IMR-90 (cell line): ENCODE measurements at regions not wholly inside any gene's neighbourhood (a gene's known extent, or its start where the extent isn't known, plus 50 kb on each side); places are given as distances from the start of the nearest gene placed in this dataset.

ENCODE experiments used
- ATAC-seq: fragments of 200-7000 bp; cut with Tn5 transposase; 2 replicates; pipeline ENCODE4 v1.9.1; 2020; ENCODE audit warnings: low read depth, mild to moderate bottlenecking, moderate library complexity
- BruUV-seq: library from RNA; stranded (reverse); fragments of 400-500 nt; replicated peaks from 2 replicates; lab custom pipeline; 2021; lab: Mats Ljungman, UMichigan
- CTCF ChIA-PET: fragments of 300-600 bp; formaldehyde crosslinking; extraction: SDS; loops from one replicate; lab custom pipeline; 2021; ENCODE audit warnings: antibody characterized with exemption; lab: Yijun Ruan, JAX
- POLR2A ChIA-PET: fragments of 300-600 bp; sonication (Branson Sonifier 250); formaldehyde crosslinking; loops from one replicate; lab custom pipeline; 2022; ENCODE audit warnings: antibody characterized with exemption; ENCODE audit not compliant: unreplicated experiment; lab: Charles Lee
- DNase-seq: peaks from one replicate; pipeline ENCODE4 v3.0.0; 2013
- H2AFZ ChIP-seq: replicated peaks from 2 replicates; pipeline ENCODE3; 2013; ENCODE audit warnings: low read length, mild to moderate bottlenecking; ENCODE audit not compliant: poor library complexity
- H2AK5ac ChIP-seq: 2 replicates; pipeline ENCODE4 v1.6.1; 2013; ENCODE audit warnings: low read depth, low read length, inconsistent platforms
- H2AK9ac ChIP-seq: replicated peaks from 2 replicates; pipeline ENCODE3; 2013; ENCODE audit warnings: mild to moderate bottlenecking, low read depth, low read length, moderate library complexity; ENCODE audit not compliant: poor library complexity
- H2BK120ac ChIP-seq: 2 replicates; pipeline ENCODE4 v1.6.1; 2013; ENCODE audit warnings: low read depth, low read length, inconsistent platforms
- H2BK15ac ChIP-seq: 3 replicates; pipeline ENCODE4 v1.6.1; 2013; ENCODE audit warnings: low read depth, low read length, inconsistent platforms
- H2BK20ac ChIP-seq: 2 replicates; pipeline ENCODE4 v1.6.1; 2013; ENCODE audit warnings: low read depth, mild to moderate bottlenecking, inconsistent platforms, low read length, moderate library complexity
- H2BK5ac ChIP-seq: 2 replicates; pipeline ENCODE4 v1.6.1; 2013; ENCODE audit warnings: mild to moderate bottlenecking, low read depth, low read length, inconsistent platforms; ENCODE audit not compliant: poor library complexity, severe bottlenecking
- H3K14ac ChIP-seq: replicated peaks from 2 replicates; pipeline ENCODE4 v1.6.1; 2013; ENCODE audit warnings: low read depth, low read length, inconsistent platforms
- H3K18ac ChIP-seq: 2 replicates; pipeline ENCODE4 v1.6.1; 2013; ENCODE audit warnings: low read depth, low read length, control low read depth
- H3K23ac ChIP-seq: 2 replicates; pipeline ENCODE4 v1.6.1; 2013; ENCODE audit warnings: low read depth, low read length, inconsistent platforms
- H3K27ac ChIP-seq: 2 replicates; pipeline ENCODE4 v1.5.1; 2013; ENCODE audit warnings: mild to moderate bottlenecking, control low read depth, low read length; ENCODE audit not compliant: insufficient read depth
- H3K27me3 ChIP-seq: 2 replicates; pipeline ENCODE4 v1.6.1; 2013; ENCODE audit warnings: low read length; ENCODE audit not compliant: control insufficient read depth, insufficient read depth
- H3K36me3 ChIP-seq: 2 replicates; pipeline ENCODE4 v1.6.1; 2013; ENCODE audit warnings: low read length, mixed read lengths; ENCODE audit not compliant: control insufficient read depth, insufficient read depth
- H3K4ac ChIP-seq: 2 replicates; pipeline ENCODE4 v1.6.1; 2013; ENCODE audit warnings: low read depth, low read length, inconsistent platforms
- H3K4me1 ChIP-seq: 2 replicates; pipeline ENCODE4 v1.6.1; 2013; ENCODE audit warnings: low read length, mixed read lengths; ENCODE audit not compliant: control insufficient read depth, insufficient read depth
- H3K4me2 ChIP-seq: 2 replicates; pipeline ENCODE4 v1.6.1; 2013; ENCODE audit warnings: low read depth, mild to moderate bottlenecking, control low read depth, low read length, moderate library complexity
- H3K4me3 ChIP-seq: 2 replicates; pipeline ENCODE4 v1.5.1; 2013; ENCODE audit warnings: low read depth, mild to moderate bottlenecking, control low read depth, low read length, moderate library complexity; ENCODE audit not compliant: insufficient read depth
- H3K56ac ChIP-seq: 2 replicates; pipeline ENCODE4 v1.6.1; 2013; ENCODE audit warnings: low read length, inconsistent platforms; ENCODE audit not compliant: insufficient read depth; ENCODE audit errors: extremely low read depth
- H3K79me1 ChIP-seq, 2 experiments: 2 replicates each; pipeline ENCODE4 v1.6.1; 2013; ENCODE audit warnings: low read length in 2 of 2, inconsistent platforms in 1 of 2, low read depth in 1 of 2
- H3K9ac ChIP-seq: 2 replicates; pipeline ENCODE4 v1.6.1; 2013; ENCODE audit warnings: low read depth, low read length, control low read depth
- H3K9me1 ChIP-seq: 2 replicates; pipeline ENCODE4 v1.6.1; 2013; ENCODE audit warnings: low read length, inconsistent platforms; ENCODE audit not compliant: insufficient read depth
- H3K9me3 ChIP-seq: 2 replicates; pipeline ENCODE4 v1.6.1; 2013; ENCODE audit warnings: low read length; ENCODE audit not compliant: control insufficient read depth, insufficient read depth
- H4K20me1 ChIP-seq: 2 replicates; pipeline ENCODE4 v1.6.1; 2013; ENCODE audit warnings: low read length, inconsistent platforms; ENCODE audit not compliant: insufficient read depth
- H4K5ac ChIP-seq: 2 replicates; pipeline ENCODE4 v1.6.1; 2013; ENCODE audit warnings: mild to moderate bottlenecking, low read depth, low read length, control low read depth
- H4K8ac ChIP-seq, 2 experiments: 2 replicates each; pipeline ENCODE4 v1.6.1; 2013; ENCODE audit warnings: low read depth in 2 of 2, low read length in 2 of 2, control low read depth in 1 of 2, inconsistent platforms in 1 of 2
- H4K91ac ChIP-seq: 2 replicates; pipeline ENCODE4 v1.6.1; 2013; ENCODE audit warnings: low read depth, low read length, inconsistent platforms; ENCODE audit not compliant: insufficient read depth
- BHLHE40 ChIP-seq: fragments of 150-350 bp; IDR thresholded peaks from 2 replicates; pipeline ENCODE4 v1.6.1; 2016; ENCODE audit warnings: mild to moderate bottlenecking, low read depth, low read length
- CEBPB ChIP-seq: IDR thresholded peaks from 2 replicates; pipeline ENCODE4 v1.6.1; 2012; ENCODE audit warnings: low read depth, low read length, improper control_type of control experiment
- CHD1 ChIP-seq: IDR thresholded peaks from 2 replicates; pipeline ENCODE4 v1.6.1; 2012; ENCODE audit warnings: low read depth, low read length, improper control_type of control experiment
- CTCF ChIP-seq: conservative IDR thresholded peaks from 2 replicates; pipeline ENCODE4 v1.5.1; 2012; ENCODE audit warnings: mild to moderate bottlenecking, low read depth, low read length, improper control_type of control experiment
- FOS ChIP-seq: fragments of 150-350 bp; IDR thresholded peaks from 2 replicates; pipeline ENCODE4 v1.6.1; 2016; ENCODE audit warnings: low read depth, low read length
- MAFK ChIP-seq: IDR thresholded peaks from 2 replicates; pipeline ENCODE4 v1.6.1; 2012; ENCODE audit warnings: low read depth, low read length, improper control_type of control experiment
- MAZ ChIP-seq: IDR thresholded peaks from 2 replicates; pipeline ENCODE4 v1.6.1; 2012; ENCODE audit warnings: low read depth, mild to moderate bottlenecking, low read length, improper control_type of control experiment, moderate library complexity, borderline replicate concordance
- MXI1 ChIP-seq: IDR thresholded peaks from 2 replicates; pipeline ENCODE4 v1.6.1; 2012; ENCODE audit warnings: low read depth, mild to moderate bottlenecking, low read length, moderate library complexity, borderline replicate concordance
- NFE2L2 ChIP-seq: fragments of 150-350 bp; IDR thresholded peaks from 2 replicates; pipeline ENCODE4 v1.6.1; 2016; ENCODE audit warnings: low read depth, mild to moderate bottlenecking, low read length
- POLR2A ChIP-seq: IDR thresholded peaks from 2 replicates; pipeline ENCODE4 v1.6.1; 2012; ENCODE audit warnings: mild to moderate bottlenecking, low read depth, low read length
- RAD21 ChIP-seq: IDR thresholded peaks from 2 replicates; pipeline ENCODE4 v1.6.1; 2012; ENCODE audit warnings: low read length, improper control_type of control experiment
- RCOR1 ChIP-seq: IDR thresholded peaks from 2 replicates; pipeline ENCODE4 v1.6.1; 2012; ENCODE audit warnings: mild to moderate bottlenecking, low read length, improper control_type of control experiment; ENCODE audit not compliant: insufficient replicate concordance
- RFX5 ChIP-seq: IDR thresholded peaks from 2 replicates; pipeline ENCODE4 v1.8.0; 2012; ENCODE audit warnings: low read depth, mild to moderate bottlenecking, low read length, moderate library complexity
- SMC3 ChIP-seq: fragments of 150-350 bp; IDR thresholded peaks from 2 replicates; pipeline ENCODE4 v1.6.1; 2016; ENCODE audit warnings: low read depth, mild to moderate bottlenecking, antibody characterized with exemption, low read length, moderate library complexity
- WGBS, 2 experiments: methylation state at CpG; one replicate each; pipeline versions ENCODE4 v1.1.5 to v1.1.7; 2013; ENCODE audit warnings: missing lambda C conversion rate in 2 of 2; ENCODE audit not compliant: insufficient read length in 1 of 2; ENCODE audit errors: extremely low coverage in 2 of 2; 5-methylcytosine and 5-hydroxymethylcytosine counted together
- dilution Hi-C: fragments of 300-500 bp; cut with HindIII; formaldehyde crosslinking; loops from one replicate; pipeline ENCODE4 v1.14.3; 2018; ENCODE audit warnings: low sequenced_read_pairs; ENCODE audit not compliant: unreplicated experiment
- in situ Hi-C: fragments of 300-500 bp; cut with MboI; formaldehyde crosslinking; loops from 3 replicates; pipeline ENCODE4 v1.14.3; 2019; ENCODE audit warnings: low sequenced_read_pairs, inconsistent platforms, mixed read lengths
- intact Hi-C: fragments of 100-400 bp; cut with micrococcal nuclease; formaldehyde crosslinking; loops from 2 replicates; pipeline ENCODE4 v1.10.0; 2022
- TF ChIP-seq, protein P1 (sequence below): fragments of 150-350 bp; IDR thresholded peaks from 2 replicates; pipeline ENCODE4 v1.6.1; 2016; ENCODE audit warnings: low read depth, mild to moderate bottlenecking, low read length, moderate library complexity, borderline replicate concordance
- TF ChIP-seq, protein P2 (sequence below): fragments of 150-350 bp; IDR thresholded peaks from 2 replicates; pipeline ENCODE4 v1.6.1; 2017; ENCODE audit warnings: mild to moderate bottlenecking, antibody characterized with exemption, low read length, low read depth

DNA sequence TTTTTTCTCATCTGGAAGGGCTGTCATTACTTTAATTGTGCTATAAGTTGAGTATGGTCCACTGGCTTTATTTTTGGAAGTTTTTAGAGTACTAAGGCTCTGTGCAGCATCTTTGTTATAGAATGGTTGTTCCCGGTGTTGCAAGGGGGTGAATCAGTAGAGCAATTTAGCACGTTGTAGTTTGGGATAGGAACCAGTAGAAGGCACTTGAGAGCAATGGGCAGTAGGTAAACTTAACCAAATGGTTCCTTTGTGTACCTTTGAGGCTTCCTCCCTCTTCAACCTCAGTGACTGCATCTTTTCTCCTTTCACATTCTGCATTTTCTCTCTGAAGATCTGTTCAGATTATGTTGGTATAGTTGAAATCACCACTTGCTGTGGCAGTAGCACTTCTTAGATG is 238.2 kb upstream of the SYT4 start:
- no peak overlapping the region for H2BK15ac ChIP-seq
- WGBS, 2 experiments, result no CpG with 5 or more reads among the region's 2 CpGs
- TF ChIP-seq CHD1 (no peak), BHLHE40 (no peak), CTCF (no peak), RAD21 (no peak), SMC3 (no peak), MXI1 (no peak), RFX5 (no peak), MAFK (no peak), CEBPB (no peak), MAZ (no peak), FOS (no peak), RCOR1 (no peak), POLR2A (no peak), NFE2L2 (no peak)
- TF ChIP-seq, protein P1, sequence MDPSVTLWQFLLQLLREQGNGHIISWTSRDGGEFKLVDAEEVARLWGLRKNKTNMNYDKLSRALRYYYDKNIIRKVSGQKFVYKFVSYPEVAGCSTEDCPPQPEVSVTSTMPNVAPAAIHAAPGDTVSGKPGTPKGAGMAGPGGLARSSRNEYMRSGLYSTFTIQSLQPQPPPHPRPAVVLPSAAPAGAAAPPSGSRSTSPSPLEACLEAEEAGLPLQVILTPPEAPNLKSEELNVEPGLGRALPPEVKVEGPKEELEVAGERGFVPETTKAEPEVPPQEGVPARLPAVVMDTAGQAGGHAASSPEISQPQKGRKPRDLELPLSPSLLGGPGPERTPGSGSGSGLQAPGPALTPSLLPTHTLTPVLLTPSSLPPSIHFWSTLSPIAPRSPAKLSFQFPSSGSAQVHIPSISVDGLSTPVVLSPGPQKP, result no peak
- TF ChIP-seq, protein P2, sequence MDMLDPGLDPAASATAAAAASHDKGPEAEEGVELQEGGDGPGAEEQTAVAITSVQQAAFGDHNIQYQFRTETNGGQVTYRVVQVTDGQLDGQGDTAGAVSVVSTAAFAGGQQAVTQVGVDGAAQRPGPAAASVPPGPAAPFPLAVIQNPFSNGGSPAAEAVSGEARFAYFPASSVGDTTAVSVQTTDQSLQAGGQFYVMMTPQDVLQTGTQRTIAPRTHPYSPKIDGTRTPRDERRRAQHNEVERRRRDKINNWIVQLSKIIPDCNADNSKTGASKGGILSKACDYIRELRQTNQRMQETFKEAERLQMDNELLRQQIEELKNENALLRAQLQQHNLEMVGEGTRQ, result no peak
- in situ Hi-C loops (no loop called here), intact Hi-C loops (no loop called here), dilution Hi-C loops (no loop called here)
- no peaks in the 10 kb centered on the region for H3K4me1 ChIP-seq
- no peak overlapping the region for H2BK120ac ChIP-seq
- H2BK5ac ChIP-seq, result no peak overlapping the region
- H3K27me3 ChIP-seq, result no peaks in the 10 kb centered on the region
- no peak overlapping the region for H2AK5ac ChIP-seq
- H4K20me1 ChIP-seq, result no peaks in the 10 kb centered on the region
- H3K9ac ChIP-seq, result no peak overlapping the region
- no peak overlapping the region for H3K4me2 ChIP-seq
- ATAC-seq (no peak), DNase-seq (no peak)
- H3K14ac ChIP-seq, result no peak overlapping the region
- no peak overlapping the region for H4K5ac ChIP-seq
- H3K79me1 ChIP-seq, result no peaks in the 10 kb centered on the region
- no peak overlapping the region for H2AK9ac ChIP-seq
- no peak overlapping the region for H4K8ac ChIP-seq
- ChIA-PET POLR2A (no interaction called here), CTCF (interaction anchor here (0.6 kb wide), 1 partner anchor 1022 kb away, joined by 5 read pairs; no protein-coding TSS in a partner anchor)
- H3K27ac ChIP-seq, result no peak overlapping the region
- no peaks in the 10 kb centered on the region for H3K9me1 ChIP-seq
- H2AFZ ChIP-seq, result no peak overlapping the region
- H3K36me3 ChIP-seq, result no peaks in the 10 kb centered on the region
- no peak overlapping the region for H3K23ac ChIP-seq
- H2BK20ac ChIP-seq, result no peak overlapping the region
- H3K9me3 ChIP-seq, result peaks cover 8% of the 10 kb centered on the region
- H4K91ac ChIP-seq, result no peak overlapping the region
- no peak overlapping the region for H3K56ac ChIP-seq
- H3K18ac ChIP-seq, result no peak overlapping the region
- no peak overlapping the region for H3K4ac ChIP-seq
- no peak overlapping the region for H3K4me3 ChIP-seq
- BruUV-seq, result no TSS peak
